Peyer's patch (tissue), 4 donors: ENCODE measurements at regions not wholly inside any gene's neighbourhood (a gene's known extent, or its start where the extent isn't known, plus 50 kb on each side); places are given as distances from the start of the nearest gene placed in this dataset.
A peak's percentile ranks its signal among the peaks of the same experiment; 100 is the strongest.
"Not testable (repeated sequence)": the region's sequence is repeated elsewhere in the genome, so short reads cannot be mapped to it uniquely, and the experiment has no call there.

Source experiments
- DNase-seq, 3 donors: peaks; one replicate each; pipeline ENCODE4 v3.0.0-alpha.2; 2017 to 2019
- H3K27ac ChIP-seq, 4 donors: fragments of 200-600 bp; sonication (generic); one replicate each; pipeline ENCODE4 v1.5.1; 2016 to 2019
- H3K27me3 ChIP-seq, 2 donors: fragments of 200-600 bp; sonication (generic); one replicate each; pipeline ENCODE4 v1.5.1; 2019
- H3K36me3 ChIP-seq, 3 donors: fragments of 200-600 bp; sonication (generic); one replicate each; pipeline ENCODE4 v1.5.1; 2016 to 2019
- H3K4me1 ChIP-seq, 4 donors: fragments of 200-600 bp; sonication (generic); one replicate each; pipeline ENCODE4 v1.5.1; 2016 to 2019
- H3K4me3 ChIP-seq, 4 donors: fragments of 200-600 bp; sonication (generic); 1 replicate in 3 of 4; 2 replicates in 1 of 4; pipeline ENCODE4 v1.5.1; 2016 to 2019; ENCODE audit warnings: mild to moderate bottlenecking in 1 of 4
- H3K9me3 ChIP-seq, 4 donors: fragments of 200-600 bp; sonication (generic); one replicate each; pipeline ENCODE4 v1.5.1; 2016 to 2019; ENCODE audit warnings: mild to moderate bottlenecking in 1 of 4
- CTCF ChIP-seq, 6 experiments: fragments of 450-650 bp in 4 of 6; fragments of 200-600 bp in 2 of 6; sonication (generic) in 1 of 6; IDR thresholded peaks; one replicate each; pipeline ENCODE4 v1.5.1; 2017 to 2019; ENCODE audit warnings: antibody characterized with exemption in 6 of 6, mild to moderate bottlenecking in 3 of 6, moderate library complexity in 1 of 6
- POLR2A ChIP-seq, 2 donors: fragments of 450-650 bp; IDR thresholded peaks; one replicate each; pipeline ENCODE4 v1.5.1; 2017; ENCODE audit warnings: antibody characterized with exemption in 2 of 2, mild to moderate bottlenecking in 2 of 2, moderate library complexity in 2 of 2

- Histone ChIP-seq H3K9me3 (no peaks in the 10 kb centered on the region), H3K4me3 (no peak overlapping the region), H3K27me3 (no peaks in the 10 kb centered on the region), H3K36me3 (no peaks in the 10 kb centered on the region), H3K27ac (no peak overlapping the region), H3K4me1 (no peaks in the 10 kb centered on the region)
- TF ChIP-seq POLR2A (IDR thresholded peaks at IDR 0.05) (no peak), CTCF (IDR thresholded peaks at IDR 0.05) (no peak)
- DNase-seq = no peak
Observed at GRCh38 chr3:170689296-170689829, 103.5 kb upstream of the SLC7A14 start.

DNA sequence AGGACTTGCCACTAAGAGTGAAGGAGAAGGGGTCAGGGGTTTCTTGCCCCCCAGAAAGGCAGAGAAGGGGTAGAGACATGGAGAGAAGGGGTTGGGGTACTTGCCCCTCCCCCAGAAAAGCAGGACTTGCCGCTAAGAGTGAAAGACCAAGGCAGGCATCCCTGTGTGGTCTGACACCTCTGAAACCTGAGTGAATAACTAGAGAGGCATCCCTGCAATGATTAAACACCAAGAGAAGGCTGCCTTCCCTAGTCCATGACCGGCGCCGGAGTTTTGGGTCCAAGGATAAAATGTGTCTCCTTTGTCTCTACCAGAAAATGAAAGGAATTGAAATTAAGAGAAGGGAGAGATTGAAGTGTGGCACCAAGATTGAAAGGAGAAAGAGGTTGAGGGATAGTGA is 102.3 kb upstream of the SLC7A14 start:
- H3K36me3 ChIP-seq, H3K27ac ChIP-seq, DNase-seq, H3K4me3 ChIP-seq, H3K27me3 ChIP-seq, H3K9me3 ChIP-seq, H3K4me1 ChIP-seq: not testable (repeated sequence)

DNA sequence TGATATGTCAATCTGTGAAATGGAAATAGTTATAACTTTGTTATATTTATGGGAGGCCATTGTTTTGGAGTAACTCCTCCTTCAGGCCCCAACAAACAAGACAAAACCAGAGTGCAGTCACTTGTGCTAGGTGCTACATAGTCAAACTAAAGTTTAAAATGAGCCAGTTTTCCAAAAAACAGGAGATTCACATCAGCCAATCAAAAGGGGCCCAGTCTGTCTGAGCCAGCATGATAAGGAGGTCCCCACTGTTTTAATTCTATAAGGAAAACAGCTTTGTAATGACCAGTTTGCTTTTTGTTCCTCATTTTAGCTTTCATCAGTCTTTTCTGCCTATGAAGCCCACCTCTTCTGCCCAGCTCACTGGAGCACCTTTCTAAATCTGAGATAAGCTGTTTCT is 94.7 kb upstream of the SLC7A14 start:
- Histone ChIP-seq H3K27me3 (no peaks in the 10 kb centered on the region), H3K4me1 (no peaks in the 10 kb centered on the region), H3K36me3 (no peaks in the 10 kb centered on the region), H3K9me3 (no peaks in the 10 kb centered on the region), H3K27ac (no peak overlapping the region), H3K4me3 (no peak overlapping the region)
- DNase-seq = no peak
- no peak for TF ChIP-seq CTCF (IDR thresholded peaks at IDR 0.05)
- TF ChIP-seq POLR2A (IDR thresholded peaks at IDR 0.05) = no peak

GRCh38 chr3:170679190-170679589 is 93.3 kb upstream of the SLC7A14 start:
- TF ChIP-seq CTCF (IDR thresholded peaks at IDR 0.05) = no peak
- H3K27me3 ChIP-seq = no peaks in the 10 kb centered on the region
- no peak for DNase-seq

DNA sequence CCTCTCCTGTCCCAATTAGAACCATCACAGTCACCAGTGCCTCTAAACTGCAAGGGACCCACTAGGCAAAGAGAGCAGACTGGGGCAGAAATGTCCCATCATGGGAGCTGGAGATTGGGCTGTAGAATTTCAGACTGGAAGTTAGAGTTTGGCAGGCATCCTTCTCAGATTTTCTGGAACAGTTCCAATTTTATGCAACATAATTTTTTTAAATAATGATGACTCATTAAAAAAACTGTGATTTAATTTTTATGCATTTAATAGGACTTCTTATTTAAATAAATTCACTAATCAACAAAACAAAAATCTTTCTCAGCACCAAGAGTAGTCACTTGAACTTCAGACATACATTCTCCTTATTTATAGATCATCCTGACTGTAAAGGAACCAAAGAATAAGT is 84.6 kb upstream of the SLC7A14 start:
- no peak overlapping the region for H3K27ac ChIP-seq
- no peak for TF ChIP-seq POLR2A (IDR thresholded peaks at IDR 0.05)
- no peaks in the 10 kb centered on the region for H3K9me3 ChIP-seq
- no peaks in the 10 kb centered on the region for H3K4me1 ChIP-seq
- DNase-seq = no peak
- H3K4me3 ChIP-seq = no peak overlapping the region
- no peaks in the 10 kb centered on the region for H3K36me3 ChIP-seq
- no peaks in the 10 kb centered on the region for H3K27me3 ChIP-seq

More at GRCh38 chr3:170679190-170679589, 93.3 kb upstream of the SLC7A14 start:
- H3K4me1 ChIP-seq = no peaks in the 10 kb centered on the region
- no peak overlapping the region for H3K4me3 ChIP-seq
- H3K36me3 ChIP-seq = no peaks in the 10 kb centered on the region
- no peak overlapping the region for H3K27ac ChIP-seq
- H3K9me3 ChIP-seq = no peaks in the 10 kb centered on the region

DNA sequence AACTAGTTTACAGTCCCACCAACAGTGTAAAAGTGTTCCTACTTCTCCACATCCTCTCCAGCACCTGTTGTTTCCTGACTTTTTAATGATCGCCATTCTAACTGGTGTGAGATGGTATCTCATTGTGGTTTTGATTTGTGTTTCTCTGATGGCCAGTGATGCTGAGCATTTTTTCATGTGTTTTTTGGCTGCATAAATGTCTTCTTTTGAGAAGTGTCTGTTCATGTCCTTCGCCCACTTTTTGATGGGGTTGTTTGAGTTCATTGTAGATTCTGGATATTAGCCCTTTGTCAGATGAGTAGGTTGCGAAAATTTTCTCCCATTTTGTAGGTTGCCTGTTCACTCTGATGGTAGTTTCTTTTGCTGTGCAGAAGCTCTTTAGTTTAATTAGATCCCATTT is 77.1 kb upstream of the SLC7A14 start:
- not testable (repeated sequence) for DNase-seq, H3K27me3 ChIP-seq, H3K9me3 ChIP-seq, H3K4me1 ChIP-seq, H3K4me3 ChIP-seq, H3K36me3 ChIP-seq, H3K27ac ChIP-seq

DNA sequence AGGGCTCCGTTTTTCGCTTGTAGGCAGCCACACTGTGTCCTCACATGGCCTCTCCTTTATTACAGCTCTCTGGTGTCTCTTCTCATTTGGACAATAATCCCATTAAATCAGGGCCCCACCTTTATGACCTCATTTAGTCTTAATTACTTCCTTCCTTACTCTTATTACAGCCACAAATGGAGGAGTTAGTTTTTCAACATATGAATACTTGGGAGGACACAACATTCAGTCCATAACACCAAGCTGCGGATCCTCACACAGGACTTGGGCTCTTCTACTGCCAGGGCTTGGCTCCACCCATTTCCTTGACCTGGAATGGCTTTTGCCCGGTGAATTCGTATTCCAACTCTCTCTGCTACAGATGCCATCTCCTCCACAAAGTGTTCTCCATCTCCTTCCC is 74.3 kb upstream of the SLC7A14 start:
- peak in 1 of 3 donors; percentile 61 for DNase-seq
- Histone ChIP-seq H3K27me3 (no peaks in the 10 kb centered on the region), H3K4me3 (no peak overlapping the region), H3K36me3 (no peaks in the 10 kb centered on the region), H3K9me3 (no peaks in the 10 kb centered on the region), H3K27ac (no peak overlapping the region), H3K4me1 (peaks cover 0 to 9% (median 0%) of the 10 kb centered on the region in 4 donors)
- TF ChIP-seq POLR2A (IDR thresholded peaks at IDR 0.05) (no peak), CTCF (IDR thresholded peaks at IDR 0.05) (no peak)
